DMS 273 (cell line): ENCODE measurements at regions not wholly inside any gene's neighbourhood (a gene's known extent, or its start where the extent isn't known, plus 50 kb on each side); places are given as distances from the start of the nearest gene placed in this dataset.

Experiments
- DNase-seq: peaks from one replicate; lab custom pipeline; 2025; ENCODE audit not compliant: unreplicated experiment; lab: John Stamatoyannopoulos, UW

DNA sequence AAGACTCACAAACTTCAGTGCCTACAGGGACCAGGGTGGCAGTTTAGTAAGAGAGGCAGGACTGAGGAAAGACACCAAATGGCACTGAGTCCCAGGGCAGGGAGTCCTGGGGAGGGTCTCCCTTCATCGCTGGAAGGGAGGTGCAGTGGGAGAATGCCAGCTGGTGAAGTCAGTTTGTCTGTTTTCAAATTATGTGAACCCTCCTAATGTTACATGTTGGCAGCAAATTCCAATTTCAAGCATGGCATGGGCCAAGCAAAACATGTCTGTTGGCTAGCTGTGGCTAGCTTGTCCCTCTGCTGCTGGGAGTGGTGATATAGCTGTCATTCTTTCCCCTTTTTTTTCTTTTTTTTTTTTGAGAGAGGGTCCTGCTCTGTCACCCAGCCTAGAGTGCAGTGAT lies 55.9 kb upstream of the HAAO start:
- DNase-seq: peak; percentile 38

DNA sequence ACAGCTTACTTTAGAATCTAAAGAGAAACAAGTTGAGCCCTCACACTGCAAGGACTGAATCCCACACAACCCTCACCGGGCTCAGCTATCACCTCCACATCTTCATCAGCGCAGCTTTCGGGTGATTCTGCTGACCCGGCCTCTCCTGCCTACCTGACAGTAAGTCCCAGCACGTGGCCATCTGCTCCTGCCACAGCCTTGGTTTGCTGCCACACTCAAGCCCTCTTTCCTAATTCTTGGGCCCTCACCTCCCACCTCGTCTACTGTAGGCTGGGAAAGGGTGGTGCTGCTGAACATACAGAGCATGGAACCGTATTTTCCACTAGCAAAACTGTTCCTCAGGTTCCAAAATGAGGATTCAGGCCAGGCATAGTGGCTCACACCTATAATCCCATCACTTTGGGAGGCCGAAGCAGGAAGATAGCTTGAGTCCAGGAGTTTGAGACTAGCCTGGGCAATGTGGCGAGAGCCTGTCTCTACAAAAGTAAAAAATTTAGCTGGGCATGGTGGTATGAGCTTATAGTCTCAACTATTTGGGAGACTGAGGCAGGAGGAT lies 55.3 kb upstream of the HAAO start:
- no peak for DNase-seq

DNA sequence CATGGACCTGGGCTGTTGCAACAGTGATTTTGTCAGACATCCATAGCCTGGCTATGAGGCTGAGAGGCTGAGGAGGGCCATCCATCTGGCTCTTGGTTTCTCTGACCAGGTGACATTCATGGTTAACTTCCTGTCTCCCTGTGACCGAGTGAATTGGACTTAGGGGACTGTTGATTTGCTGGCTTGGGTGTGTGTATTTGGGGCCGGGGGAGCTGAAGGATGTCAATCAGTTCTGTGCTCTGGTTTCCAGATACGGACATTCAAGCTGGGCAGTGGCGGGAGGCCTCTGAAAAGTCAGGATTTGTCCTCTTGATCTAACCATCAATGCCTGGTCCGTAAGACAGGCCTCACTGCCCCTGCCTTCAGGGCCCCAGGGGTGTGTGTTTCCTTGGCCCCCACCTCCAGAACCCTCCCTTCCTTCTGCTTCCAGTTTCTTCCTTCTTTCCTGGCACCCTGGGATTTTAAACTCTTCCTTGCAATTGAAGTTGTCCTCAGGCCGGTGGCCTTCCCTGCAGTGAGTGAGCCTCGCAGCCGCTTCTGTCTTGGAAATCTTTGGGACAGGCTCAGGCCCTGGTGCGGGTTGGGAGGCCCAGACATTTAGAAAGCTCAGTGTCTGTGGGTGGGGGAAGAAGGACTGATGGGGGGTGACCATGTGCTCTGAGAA lies 54.7 kb upstream of the HAAO start:
- no peak for DNase-seq

- no peak for DNase-seq
Observed at GRCh38 chr2:42846026-42846425, 53.6 kb upstream of the HAAO start.

DNA sequence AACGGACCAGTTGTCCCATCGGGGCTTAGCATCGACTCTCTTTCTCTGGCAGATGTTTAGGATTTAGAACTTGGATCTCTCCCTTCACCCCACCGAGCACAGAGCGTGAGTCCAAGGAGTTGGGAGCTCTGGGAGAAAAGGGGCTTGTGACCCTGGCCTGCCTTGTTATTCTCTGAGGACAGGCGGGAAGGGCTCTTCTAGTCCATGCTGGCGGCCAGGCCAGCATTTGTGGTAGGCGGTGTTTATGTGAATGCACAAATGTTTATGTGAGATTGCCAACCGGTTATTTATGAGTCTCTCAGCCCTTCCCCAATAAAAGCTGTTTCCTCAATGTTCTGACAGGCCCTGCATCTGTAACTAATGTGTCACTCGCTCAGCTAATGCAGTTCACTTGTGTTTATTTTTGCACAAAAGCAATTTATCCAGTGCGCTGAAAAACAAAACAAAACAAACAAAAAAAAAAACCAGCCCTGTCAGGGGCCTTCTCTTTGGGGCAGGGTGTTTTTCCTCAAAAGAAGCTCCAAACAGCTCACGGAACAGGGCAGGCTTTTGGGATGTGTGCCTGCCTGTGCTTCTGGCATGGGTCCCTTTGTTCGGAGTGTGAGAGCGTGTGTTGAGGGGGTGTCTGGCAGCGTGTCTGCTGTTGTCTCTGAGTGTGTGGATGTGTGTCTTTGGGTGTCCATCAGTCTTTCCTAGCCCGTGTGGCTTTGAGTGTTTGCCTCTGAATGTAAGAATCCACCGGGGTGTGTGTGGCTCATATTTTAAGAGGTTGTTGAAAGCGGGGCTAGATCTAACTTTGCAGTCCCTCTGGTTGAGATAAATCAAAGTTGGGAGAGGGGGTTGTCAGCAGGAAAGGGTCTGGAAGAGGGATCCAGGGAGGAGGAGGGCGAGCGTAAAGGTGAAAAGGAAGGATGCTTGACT lies 52.8 kb upstream of the HAAO start:
- no peak for DNase-seq

DNA sequence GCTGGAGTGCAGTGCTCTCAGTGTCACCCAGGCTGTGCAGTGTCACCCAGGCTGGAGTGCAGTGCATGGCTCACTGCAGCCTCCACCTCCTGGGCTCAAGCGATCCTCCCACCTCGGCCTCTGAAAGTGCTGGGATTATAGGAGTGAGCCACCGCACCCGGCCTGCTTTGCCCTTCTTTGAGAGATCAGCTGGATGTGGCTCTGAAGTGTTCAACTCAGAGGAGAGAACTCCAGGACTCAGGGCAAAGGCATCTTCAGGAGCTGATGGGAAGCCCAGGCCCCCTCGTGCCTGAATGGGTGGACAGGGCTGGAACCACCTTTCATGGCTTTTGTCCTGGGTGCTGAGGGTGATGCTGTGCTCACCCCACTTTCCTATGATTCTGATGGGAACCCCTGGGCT lies 52.0 kb upstream of the HAAO start:
- no peak for DNase-seq

DNA sequence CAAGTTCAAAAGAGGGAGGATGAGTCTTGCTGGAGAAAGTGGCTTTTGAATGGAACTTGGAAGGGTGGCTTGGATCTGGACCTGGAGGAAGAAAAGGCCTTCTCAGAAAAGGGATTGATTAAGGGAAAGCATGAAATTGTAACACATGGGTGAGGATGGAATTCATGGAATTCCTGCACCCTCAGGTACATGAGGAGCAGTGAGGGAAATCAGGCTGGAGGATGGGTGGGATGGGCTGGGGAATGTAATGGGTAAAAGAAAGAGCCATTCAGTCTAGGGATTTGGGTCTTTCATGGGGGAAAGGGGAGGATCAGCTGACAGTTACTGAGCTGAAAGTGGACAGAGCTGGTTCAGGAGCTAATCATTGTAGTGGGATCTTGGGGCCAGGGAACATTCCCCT lies 51.2 kb upstream of the HAAO start:
- DNase-seq: no peak

- no peak for DNase-seq
Observed at GRCh38 chr2:42843131-42843530, 50.7 kb upstream of the HAAO start.

- no peak for DNase-seq
Observed at GRCh38 chr2:42842466-42842865, 50.1 kb upstream of the HAAO start.
